IMR-90 (cell line): ENCODE measurements at regions not wholly inside any gene's neighbourhood (a gene's known extent, or its start where the extent isn't known, plus 50 kb on each side); places are given as distances from the start of the nearest gene placed in this dataset.

Experiments
- ATAC-seq: fragments of 200-7000 bp; cut with Tn5 transposase; 2 replicates; pipeline ENCODE4 v1.9.1; 2020; ENCODE audit warnings: low read depth, mild to moderate bottlenecking, moderate library complexity
- BruUV-seq: library from RNA; stranded (reverse); fragments of 400-500 nt; replicated peaks from 2 replicates; lab custom pipeline; 2021; lab: Mats Ljungman, UMichigan
- CTCF ChIA-PET: fragments of 300-600 bp; formaldehyde crosslinking; extraction: SDS; loops from one replicate; lab custom pipeline; 2021; ENCODE audit warnings: antibody characterized with exemption; lab: Yijun Ruan, JAX
- POLR2A ChIA-PET: fragments of 300-600 bp; sonication (Branson Sonifier 250); formaldehyde crosslinking; loops from one replicate; lab custom pipeline; 2022; ENCODE audit warnings: antibody characterized with exemption; ENCODE audit not compliant: unreplicated experiment; lab: Charles Lee
- DNase-seq: peaks from one replicate; pipeline ENCODE4 v3.0.0; 2013
- H2AFZ ChIP-seq: replicated peaks from 2 replicates; pipeline ENCODE3; 2013; ENCODE audit warnings: low read length, mild to moderate bottlenecking; ENCODE audit not compliant: poor library complexity
- H2AK5ac ChIP-seq: 2 replicates; pipeline ENCODE4 v1.6.1; 2013; ENCODE audit warnings: low read depth, low read length, inconsistent platforms
- H2AK9ac ChIP-seq: replicated peaks from 2 replicates; pipeline ENCODE3; 2013; ENCODE audit warnings: mild to moderate bottlenecking, low read depth, low read length, moderate library complexity; ENCODE audit not compliant: poor library complexity
- H2BK120ac ChIP-seq: 2 replicates; pipeline ENCODE4 v1.6.1; 2013; ENCODE audit warnings: low read depth, low read length, inconsistent platforms
- H2BK15ac ChIP-seq: 3 replicates; pipeline ENCODE4 v1.6.1; 2013; ENCODE audit warnings: low read depth, low read length, inconsistent platforms
- H2BK20ac ChIP-seq: 2 replicates; pipeline ENCODE4 v1.6.1; 2013; ENCODE audit warnings: low read depth, mild to moderate bottlenecking, inconsistent platforms, low read length, moderate library complexity
- H2BK5ac ChIP-seq: 2 replicates; pipeline ENCODE4 v1.6.1; 2013; ENCODE audit warnings: mild to moderate bottlenecking, low read depth, low read length, inconsistent platforms; ENCODE audit not compliant: poor library complexity, severe bottlenecking
- H3K14ac ChIP-seq: replicated peaks from 2 replicates; pipeline ENCODE4 v1.6.1; 2013; ENCODE audit warnings: low read depth, low read length, inconsistent platforms
- H3K18ac ChIP-seq: 2 replicates; pipeline ENCODE4 v1.6.1; 2013; ENCODE audit warnings: low read depth, low read length, control low read depth
- H3K23ac ChIP-seq: 2 replicates; pipeline ENCODE4 v1.6.1; 2013; ENCODE audit warnings: low read depth, low read length, inconsistent platforms
- H3K27ac ChIP-seq: 2 replicates; pipeline ENCODE4 v1.5.1; 2013; ENCODE audit warnings: mild to moderate bottlenecking, control low read depth, low read length; ENCODE audit not compliant: insufficient read depth
- H3K27me3 ChIP-seq: 2 replicates; pipeline ENCODE4 v1.6.1; 2013; ENCODE audit warnings: low read length; ENCODE audit not compliant: control insufficient read depth, insufficient read depth
- H3K36me3 ChIP-seq: 2 replicates; pipeline ENCODE4 v1.6.1; 2013; ENCODE audit warnings: low read length, mixed read lengths; ENCODE audit not compliant: control insufficient read depth, insufficient read depth
- H3K4ac ChIP-seq: 2 replicates; pipeline ENCODE4 v1.6.1; 2013; ENCODE audit warnings: low read depth, low read length, inconsistent platforms
- H3K4me1 ChIP-seq: 2 replicates; pipeline ENCODE4 v1.6.1; 2013; ENCODE audit warnings: low read length, mixed read lengths; ENCODE audit not compliant: control insufficient read depth, insufficient read depth
- H3K4me2 ChIP-seq: 2 replicates; pipeline ENCODE4 v1.6.1; 2013; ENCODE audit warnings: low read depth, mild to moderate bottlenecking, control low read depth, low read length, moderate library complexity
- H3K4me3 ChIP-seq: 2 replicates; pipeline ENCODE4 v1.5.1; 2013; ENCODE audit warnings: low read depth, mild to moderate bottlenecking, control low read depth, low read length, moderate library complexity; ENCODE audit not compliant: insufficient read depth
- H3K56ac ChIP-seq: 2 replicates; pipeline ENCODE4 v1.6.1; 2013; ENCODE audit warnings: low read length, inconsistent platforms; ENCODE audit not compliant: insufficient read depth; ENCODE audit errors: extremely low read depth
- H3K79me1 ChIP-seq, 2 experiments: 2 replicates each; pipeline ENCODE4 v1.6.1; 2013; ENCODE audit warnings: low read length in 2 of 2, inconsistent platforms in 1 of 2, low read depth in 1 of 2
- H3K9ac ChIP-seq: 2 replicates; pipeline ENCODE4 v1.6.1; 2013; ENCODE audit warnings: low read depth, low read length, control low read depth
- H3K9me1 ChIP-seq: 2 replicates; pipeline ENCODE4 v1.6.1; 2013; ENCODE audit warnings: low read length, inconsistent platforms; ENCODE audit not compliant: insufficient read depth
- H3K9me3 ChIP-seq: 2 replicates; pipeline ENCODE4 v1.6.1; 2013; ENCODE audit warnings: low read length; ENCODE audit not compliant: control insufficient read depth, insufficient read depth
- H4K20me1 ChIP-seq: 2 replicates; pipeline ENCODE4 v1.6.1; 2013; ENCODE audit warnings: low read length, inconsistent platforms; ENCODE audit not compliant: insufficient read depth
- H4K5ac ChIP-seq: 2 replicates; pipeline ENCODE4 v1.6.1; 2013; ENCODE audit warnings: mild to moderate bottlenecking, low read depth, low read length, control low read depth
- H4K8ac ChIP-seq, 2 experiments: 2 replicates each; pipeline ENCODE4 v1.6.1; 2013; ENCODE audit warnings: low read depth in 2 of 2, low read length in 2 of 2, control low read depth in 1 of 2, inconsistent platforms in 1 of 2
- H4K91ac ChIP-seq: 2 replicates; pipeline ENCODE4 v1.6.1; 2013; ENCODE audit warnings: low read depth, low read length, inconsistent platforms; ENCODE audit not compliant: insufficient read depth
- CHD1 ChIP-seq: IDR thresholded peaks from 2 replicates; pipeline ENCODE4 v1.6.1; 2012; ENCODE audit warnings: low read depth, low read length, improper control_type of control experiment
- ELK1 ChIP-seq: fragments of 150-350 bp; IDR thresholded peaks from 2 replicates; pipeline ENCODE4 v1.6.1; 2016; ENCODE audit warnings: low read depth, mild to moderate bottlenecking, low read length, moderate library complexity, borderline replicate concordance
- FOS ChIP-seq: fragments of 150-350 bp; IDR thresholded peaks from 2 replicates; pipeline ENCODE4 v1.6.1; 2016; ENCODE audit warnings: low read depth, low read length
- MAFK ChIP-seq: IDR thresholded peaks from 2 replicates; pipeline ENCODE4 v1.6.1; 2012; ENCODE audit warnings: low read depth, low read length, improper control_type of control experiment
- POLR2A ChIP-seq: IDR thresholded peaks from 2 replicates; pipeline ENCODE4 v1.6.1; 2012; ENCODE audit warnings: mild to moderate bottlenecking, low read depth, low read length
- RFX5 ChIP-seq: IDR thresholded peaks from 2 replicates; pipeline ENCODE4 v1.8.0; 2012; ENCODE audit warnings: low read depth, mild to moderate bottlenecking, low read length, moderate library complexity
- WGBS, 2 experiments: methylation state at CpG; one replicate each; pipeline versions ENCODE4 v1.1.5 to v1.1.7; 2013; ENCODE audit warnings: missing lambda C conversion rate in 2 of 2; ENCODE audit not compliant: insufficient read length in 1 of 2; ENCODE audit errors: extremely low coverage in 2 of 2; 5-methylcytosine and 5-hydroxymethylcytosine counted together
- dilution Hi-C: fragments of 300-500 bp; cut with HindIII; formaldehyde crosslinking; loops from one replicate; pipeline ENCODE4 v1.14.3; 2018; ENCODE audit warnings: low sequenced_read_pairs; ENCODE audit not compliant: unreplicated experiment
- in situ Hi-C: fragments of 300-500 bp; cut with MboI; formaldehyde crosslinking; loops from 3 replicates; pipeline ENCODE4 v1.14.3; 2019; ENCODE audit warnings: low sequenced_read_pairs, inconsistent platforms, mixed read lengths
- intact Hi-C: fragments of 100-400 bp; cut with micrococcal nuclease; formaldehyde crosslinking; loops from 2 replicates; pipeline ENCODE4 v1.10.0; 2022

GRCh38 chr4:163582703-163583102 is 88.2 kb downstream of the TMA16 start:
- no peak overlapping the region for H2BK120ac ChIP-seq
- POLR2A ChIA-PET: no interaction called here
- no peak overlapping the region for H3K4me3 ChIP-seq
- no TSS peak for BruUV-seq
- no peak for ATAC-seq
- CTCF ChIA-PET: no interaction called here
- no peaks in the 10 kb centered on the region for H3K9me1 ChIP-seq
- no peak overlapping the region for H3K56ac ChIP-seq
- TF ChIP-seq RFX5: no peak
- TF ChIP-seq ELK1: no peak
- no peak for TF ChIP-seq CHD1
- TF ChIP-seq POLR2A: no peak
- TF ChIP-seq MAFK: 0 out of 2 replicates have a peak, but pooled peaks have one; percentile 22
- TF ChIP-seq FOS: no peak
- WGBS, 2 experiments: no CpG with 5 or more reads among the region's 2 CpGs
- no peak overlapping the region for H3K14ac ChIP-seq
- intact Hi-C loops (no loop called here), in situ Hi-C loops (no loop called here), dilution Hi-C loops (no loop called here)
- no peak for DNase-seq
- H3K23ac ChIP-seq: no peak overlapping the region
- no peaks in the 10 kb centered on the region for H3K27me3 ChIP-seq
- H4K20me1 ChIP-seq: no peaks in the 10 kb centered on the region
- H3K9me3 ChIP-seq: no peaks in the 10 kb centered on the region
- no peak overlapping the region for H4K91ac ChIP-seq
- no peak overlapping the region for H2AFZ ChIP-seq
- no peak overlapping the region for H2AK5ac ChIP-seq
- no peak overlapping the region for H4K8ac ChIP-seq
- H3K9ac ChIP-seq: no peak overlapping the region
- H2BK20ac ChIP-seq: no peak overlapping the region
- H3K4ac ChIP-seq: no peak overlapping the region
- H3K27ac ChIP-seq: no peak overlapping the region
- H2BK5ac ChIP-seq: no peak overlapping the region
- no peaks in the 10 kb centered on the region for H3K36me3 ChIP-seq
- no peak overlapping the region for H2BK15ac ChIP-seq
- no peak overlapping the region for H3K18ac ChIP-seq
- H3K79me1 ChIP-seq: no peaks in the 10 kb centered on the region
- H3K4me2 ChIP-seq: no peak overlapping the region
- H4K5ac ChIP-seq: no peak overlapping the region
- no peaks in the 10 kb centered on the region for H3K4me1 ChIP-seq
- H2AK9ac ChIP-seq: no peak overlapping the region
